OCI-LY7 (cell line): ENCODE measurements at regions not wholly inside any gene's neighbourhood (a gene's known extent, or its start where the extent isn't known, plus 50 kb on each side); places are given as distances from the start of the nearest gene placed in this dataset.

Source experiments
- BruUV-seq: library from RNA; stranded (reverse); fragments of 400-500 nt; replicated peaks from 2 replicates; lab custom pipeline; 2021; lab: Mats Ljungman, UMichigan
- CTCF ChIA-PET: fragments of 300-600 bp; sonication (Branson Sonifier 250); formaldehyde crosslinking; loops from one replicate; lab custom pipeline; 2022; ENCODE audit warnings: antibody characterized with exemption; ENCODE audit not compliant: unreplicated experiment; lab: Charles Lee
- POLR2A ChIA-PET: fragments of 300-600 bp; sonication (Branson Sonifier 250); formaldehyde crosslinking; loops from one replicate; lab custom pipeline; 2022; ENCODE audit warnings: antibody characterized with exemption; lab: Charles Lee
- DNase-seq: peaks from one replicate; pipeline ENCODE4 v3.0.0-alpha.2; 2015; ENCODE audit warnings: low spot score
- H2AFZ ChIP-seq: fragments of 200-600 bp; sonication (generic), shearing (Covaris generic); 2 replicates; pipeline ENCODE4 v1.6.1; 2014; ENCODE audit warnings: mild to moderate bottlenecking, antibody characterized with exemption, low read length, moderate library complexity
- H3K27ac ChIP-seq: fragments of 200-600 bp; sonication (generic); 2 replicates; pipeline ENCODE4 v1.5.1; 2014; ENCODE audit warnings: mixed run types, low read depth, mild to moderate bottlenecking, moderate library complexity, low read length, inconsistent platforms; ENCODE audit not compliant: poor library complexity, severe bottlenecking
- H3K36me3 ChIP-seq: fragments of 200-600 bp; sonication (generic); 2 replicates; pipeline ENCODE4 v1.6.1; 2014; ENCODE audit warnings: mild to moderate bottlenecking, antibody characterized with exemption, low read length, moderate library complexity, mixed read lengths; ENCODE audit not compliant: insufficient read depth
- H3K4me1 ChIP-seq: fragments of 200-600 bp; sonication (generic); 2 replicates; pipeline ENCODE4 v1.5.1; 2014; ENCODE audit warnings: mild to moderate bottlenecking, low read length; ENCODE audit not compliant: insufficient read depth, poor library complexity, severe bottlenecking
- H3K4me2 ChIP-seq: fragments of 200-600 bp; sonication (generic); 2 replicates; pipeline ENCODE4 v1.6.1; 2014; ENCODE audit warnings: mild to moderate bottlenecking, low read length
- H3K4me3 ChIP-seq: fragments of 200-600 bp; sonication (generic); 2 replicates; pipeline ENCODE4 v1.5.1; 2014; ENCODE audit warnings: mild to moderate bottlenecking, low read depth, low read length; ENCODE audit not compliant: poor library complexity, severe bottlenecking
- H3K79me2 ChIP-seq: fragments of 200-600 bp; sonication (generic); 2 replicates; pipeline ENCODE4 v1.6.1; 2016; ENCODE audit warnings: low read depth, mild to moderate bottlenecking, low read length, moderate library complexity, mixed read lengths; ENCODE audit not compliant: insufficient read depth
- H3K9me2 ChIP-seq: fragments of 200-600 bp; sonication (generic); 2 replicates; pipeline ENCODE4 v1.6.1; 2016; ENCODE audit warnings: mild to moderate bottlenecking, low read length, mixed read lengths; ENCODE audit not compliant: insufficient read depth
- H3K9me3 ChIP-seq: fragments of 200-600 bp; sonication (generic); 2 replicates; pipeline ENCODE4 v1.6.1; 2014; ENCODE audit warnings: mild to moderate bottlenecking, mixed run types, low read length, mixed read lengths
- H4K20me1 ChIP-seq: fragments of 200-600 bp; sonication (generic); 2 replicates; pipeline ENCODE4 v1.6.1; 2014; ENCODE audit warnings: mild to moderate bottlenecking, antibody characterized with exemption, low read length, moderate library complexity, mixed read lengths; ENCODE audit not compliant: insufficient read depth
- CTCF ChIP-seq: fragments of 200-600 bp; sonication (generic); conservative IDR thresholded peaks from 2 replicates; pipeline ENCODE4 v1.5.1; 2014; ENCODE audit warnings: mild to moderate bottlenecking, antibody characterized with exemption, low read length, moderate library complexity, mixed read lengths
- EZH2phosphoT487 ChIP-seq: fragments of 200-600 bp; sonication (generic); IDR thresholded peaks from 2 replicates; pipeline ENCODE4 v1.6.1; 2018; ENCODE audit warnings: low read depth, borderline replicate concordance, mild to moderate bottlenecking, mixed run types, antibody characterized with exemption, low read length, moderate library complexity, mixed read lengths
- intact Hi-C: fragments of 100-400 bp; cut with micrococcal nuclease; formaldehyde crosslinking; loops from one replicate; pipeline ENCODE4 v1.10.0; 2022; ENCODE audit not compliant: unreplicated experiment

- no peak for TF ChIP-seq CTCF
- no peak for TF ChIP-seq EZH2phosphoT487
- Histone ChIP-seq H3K36me3 (no peaks in the 10 kb centered on the region), H3K9me2 (no peaks in the 10 kb centered on the region), H3K27ac (no peak overlapping the region), H3K4me3 (no peak overlapping the region), H3K4me1 (no peaks in the 10 kb centered on the region), H3K79me2 (no peaks in the 10 kb centered on the region), H2AFZ (no peak overlapping the region), H3K9me3 (no peaks in the 10 kb centered on the region), H3K4me2 (no peak overlapping the region), H4K20me1 (no peaks in the 10 kb centered on the region)
- intact Hi-C loops = no loop called here
- no TSS peak for BruUV-seq
- DNase-seq = no peak
- CTCF ChIA-PET = no interaction called here
- POLR2A ChIA-PET = no interaction called here
Observed at GRCh38 chr13:79830426-79830825, 349.5 kb downstream of the NDFIP2 start.

- CTCF ChIA-PET = no interaction called here
- POLR2A ChIA-PET = no interaction called here
- no TSS peak for BruUV-seq
Observed at GRCh38 chr13:79829880-79830279, 348.9 kb downstream of the NDFIP2 start.

GRCh38 chr13:79825959-79826358 is 345.0 kb downstream of the NDFIP2 start:
- BruUV-seq = no TSS peak
- no peak overlapping the region for H3K27ac ChIP-seq
- H3K36me3 ChIP-seq = no peaks in the 10 kb centered on the region
- H3K9me3 ChIP-seq = no peaks in the 10 kb centered on the region
- POLR2A ChIA-PET = no interaction called here
- CTCF ChIA-PET = no interaction called here
- no peak overlapping the region for H2AFZ ChIP-seq
- no peak overlapping the region for H3K4me3 ChIP-seq
- no peak overlapping the region for H3K4me2 ChIP-seq
- no peaks in the 10 kb centered on the region for H3K4me1 ChIP-seq
- intact Hi-C loops = no loop called here
- H3K79me2 ChIP-seq = no peaks in the 10 kb centered on the region
- H4K20me1 ChIP-seq = no peaks in the 10 kb centered on the region
- H3K9me2 ChIP-seq = no peaks in the 10 kb centered on the region
- TF ChIP-seq CTCF = no peak
- TF ChIP-seq EZH2phosphoT487 = no peak
- no peak for DNase-seq

More at GRCh38 chr13:79829880-79830279, 348.9 kb downstream of the NDFIP2 start:
- TF ChIP-seq CTCF (no peak), EZH2phosphoT487 (no peak)
- no peak overlapping the region for H3K27ac ChIP-seq
- H4K20me1 ChIP-seq = no peaks in the 10 kb centered on the region
- intact Hi-C loops = no loop called here
- no peak for DNase-seq
- H3K9me2 ChIP-seq = no peaks in the 10 kb centered on the region
- H3K4me2 ChIP-seq = no peak overlapping the region
- H3K79me2 ChIP-seq = no peaks in the 10 kb centered on the region
- H3K4me3 ChIP-seq = no peak overlapping the region
- H3K36me3 ChIP-seq = no peaks in the 10 kb centered on the region
- no peak overlapping the region for H2AFZ ChIP-seq
- H3K4me1 ChIP-seq = no peaks in the 10 kb centered on the region
- H3K9me3 ChIP-seq = no peaks in the 10 kb centered on the region
